HepG2 (cell line): ENCODE measurements at regions not wholly inside any gene's neighbourhood (a gene's known extent, or its start where the extent isn't known, plus 50 kb on each side); places are given as distances from the start of the nearest gene placed in this dataset.

Source experiments
- AGO2 ChIP-seq: fragments of 200-400 bp; formaldehyde crosslinking; optimal IDR thresholded peaks from 2 replicates; pipeline ENCODE3; 2017; ENCODE audit warnings: mild to moderate bottlenecking, low read depth, low read length, moderate library complexity
- HCFC1 ChIP-seq: fragments of 150-350 bp; IDR thresholded peaks from 2 replicates; pipeline ENCODE4 v1.6.1; 2014; ENCODE audit warnings: low read depth, low read length
- IKZF4 ChIP-seq: sonication (generic); formaldehyde crosslinking; IDR thresholded peaks from 2 replicates; pipeline ENCODE4 v1.5.1; 2020; ENCODE audit warnings: borderline replicate concordance, mild to moderate bottlenecking, low read depth, missing genetic modification reagents; ENCODE audit errors: not compliant biosample characterization
- KIAA2018 ChIP-seq: sonication (generic); formaldehyde crosslinking; IDR thresholded peaks from 2 replicates; pipeline ENCODE4 v1.5.0; 2020; ENCODE audit warnings: mild to moderate bottlenecking, missing genetic modification reagents, borderline replicate concordance
- NFIC ChIP-seq: IDR thresholded peaks from 2 replicates; pipeline ENCODE4 v1.6.1; 2012; ENCODE audit warnings: mild to moderate bottlenecking, low read length, inconsistent platforms
- SPEN ChIP-seq: sonication (generic); formaldehyde crosslinking; IDR thresholded peaks from 2 replicates; pipeline ENCODE4 v1.5.1; 2020; ENCODE audit warnings: low read depth, mild to moderate bottlenecking, missing genetic modification reagents
- ZNF776 ChIP-seq: sonication (generic); formaldehyde crosslinking; IDR thresholded peaks from 2 replicates; pipeline ENCODE4 v1.4.0; 2020; ENCODE audit warnings: mild to moderate bottlenecking, missing genetic modification reagents
- ZSCAN9 ChIP-seq: IDR thresholded peaks from 2 replicates; pipeline ENCODE4 v1.6.1; 2016; ENCODE audit warnings: borderline replicate concordance
- TF ChIP-seq, protein P1 (sequence below): IDR thresholded peaks from 2 replicates; pipeline ENCODE4 v1.6.1; 2016; ENCODE audit warnings: mild to moderate bottlenecking, missing biosample characterization, missing genetic modification reagents

- TF ChIP-seq ZSCAN9 (CRISPR knock-in tag), result no peak
- no peak for TF ChIP-seq AGO2
- TF ChIP-seq, protein P1, sequence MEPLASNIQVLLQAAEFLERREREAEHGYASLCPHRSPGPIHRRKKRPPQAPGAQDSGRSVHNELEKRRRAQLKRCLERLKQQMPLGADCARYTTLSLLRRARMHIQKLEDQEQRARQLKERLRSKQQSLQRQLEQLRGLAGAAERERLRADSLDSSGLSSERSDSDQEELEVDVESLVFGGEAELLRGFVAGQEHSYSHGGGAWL, result no peak
- TF ChIP-seq IKZF4, result no peak
- no peak for TF ChIP-seq SPEN (CRISPR knock-in tag)
- TF ChIP-seq KIAA2018 (CRISPR knock-in tag), result no peak
- no peak for TF ChIP-seq HCFC1
- TF ChIP-seq NFIC, result no peak
- 0 out of 2 replicates have a peak, but pooled peaks have one; percentile 24 for TF ChIP-seq ZNF776 (CRISPR knock-in tag)
These were observed 78.9 kb downstream of the FOXL3 start (continued) for GRCh38 chr7:368651-369475.
